ENCODE measurements at regions not wholly inside any gene's neighbourhood (a gene's known extent, or its start where the extent isn't known, plus 50 kb on each side); places are given as distances from the start of the nearest gene placed in this dataset.
"Not testable (repeated sequence)": the region's sequence is repeated elsewhere in the genome, so short reads cannot be mapped to it uniquely, and the experiment has no call there.

GRCh38 chr4:10821826-10822225 lies 137.3 kb upstream of the CLNK start:
- no peak for DNase-seq (ENCODE audit: low spot score)

GRCh38 chr4:10816571-10816970 lies 132.0 kb upstream of the CLNK start:
- DNase-seq (ENCODE audit: low spot score): no peak

GRCh38 chr4:10811991-10812390 lies 127.4 kb upstream of the CLNK start:
- no peak for DNase-seq (ENCODE audit: low spot score)

GRCh38 chr4:10810411-10810810 lies 125.8 kb upstream of the CLNK start:
- DNase-seq (ENCODE audit: low spot score): no peak

- DNase-seq (ENCODE audit: low spot score): no peak
These were observed 125.3 kb upstream of the CLNK start for GRCh38 chr4:10809905-10810304.

- DNase-seq (ENCODE audit: low spot score): no peak
These were observed 124.0 kb upstream of the CLNK start for GRCh38 chr4:10808591-10808990.

- no peak for DNase-seq (ENCODE audit: low spot score)
These were observed 122.5 kb upstream of the CLNK start for GRCh38 chr4:10806953-10807645.

GRCh38 chr4:10803713-10804343 lies 119.3 kb upstream of the CLNK start:
- no peak for DNase-seq (ENCODE audit: low spot score)

- no peak for DNase-seq (ENCODE audit: low spot score)
These were observed 102.8 kb upstream of the CLNK start for GRCh38 chr4:10787365-10787764.

- no peak for DNase-seq (ENCODE audit: low spot score)
These were observed 100.1 kb upstream of the CLNK start for GRCh38 chr4:10784621-10785020.

GRCh38 chr4:10783351-10783750 lies 98.8 kb upstream of the CLNK start:
- no peak for DNase-seq (ENCODE audit: low spot score)

- DNase-seq (ENCODE audit: low spot score): no peak
These were observed 97.2 kb upstream of the CLNK start for GRCh38 chr4:10781805-10782204.

GRCh38 chr4:10780803-10781202 lies 96.2 kb upstream of the CLNK start:
- DNase-seq (ENCODE audit: low spot score): not testable (repeated sequence)

- not testable (repeated sequence) for DNase-seq (ENCODE audit: low spot score)
These were observed 90.6 kb upstream of the CLNK start for GRCh38 chr4:10775132-10775531.

GRCh38 chr4:10773656-10774055 lies 89.1 kb upstream of the CLNK start:
- no peak for DNase-seq (ENCODE audit: low spot score)

- DNase-seq (ENCODE audit: low spot score): no peak
These were observed 88.4 kb upstream of the CLNK start for GRCh38 chr4:10773010-10773409.

GRCh38 chr4:10765386-10765785 lies 80.8 kb upstream of the CLNK start:
- no peak for DNase-seq (ENCODE audit: low spot score)

- DNase-seq (ENCODE audit: low spot score): no peak
These were observed 78.0 kb upstream of the CLNK start for GRCh38 chr4:10762561-10762960.

GRCh38 chr4:10761903-10762302 lies 77.3 kb upstream of the CLNK start:
- DNase-seq (ENCODE audit: low spot score): no peak

- no peak for DNase-seq (ENCODE audit: low spot score)
These were observed 75.5 kb upstream of the CLNK start for GRCh38 chr4:10760086-10760485.

- DNase-seq (ENCODE audit: low spot score): no peak
These were observed 74.3 kb upstream of the CLNK start for GRCh38 chr4:10758906-10759305.

- DNase-seq (ENCODE audit: low spot score): no peak
These were observed 69.4 kb upstream of the CLNK start for GRCh38 chr4:10753856-10754402.

GRCh38 chr4:10753336-10753735 lies 68.8 kb upstream of the CLNK start:
- no peak for DNase-seq (ENCODE audit: low spot score)

All from mucosa of gallbladder (tissue), 1 donor.